ENCODE measurements at regions not wholly inside any gene's neighbourhood (a gene's known extent, or its start where the extent isn't known, plus 50 kb on each side); places are given as distances from the start of the nearest gene placed in this dataset.

DNA sequence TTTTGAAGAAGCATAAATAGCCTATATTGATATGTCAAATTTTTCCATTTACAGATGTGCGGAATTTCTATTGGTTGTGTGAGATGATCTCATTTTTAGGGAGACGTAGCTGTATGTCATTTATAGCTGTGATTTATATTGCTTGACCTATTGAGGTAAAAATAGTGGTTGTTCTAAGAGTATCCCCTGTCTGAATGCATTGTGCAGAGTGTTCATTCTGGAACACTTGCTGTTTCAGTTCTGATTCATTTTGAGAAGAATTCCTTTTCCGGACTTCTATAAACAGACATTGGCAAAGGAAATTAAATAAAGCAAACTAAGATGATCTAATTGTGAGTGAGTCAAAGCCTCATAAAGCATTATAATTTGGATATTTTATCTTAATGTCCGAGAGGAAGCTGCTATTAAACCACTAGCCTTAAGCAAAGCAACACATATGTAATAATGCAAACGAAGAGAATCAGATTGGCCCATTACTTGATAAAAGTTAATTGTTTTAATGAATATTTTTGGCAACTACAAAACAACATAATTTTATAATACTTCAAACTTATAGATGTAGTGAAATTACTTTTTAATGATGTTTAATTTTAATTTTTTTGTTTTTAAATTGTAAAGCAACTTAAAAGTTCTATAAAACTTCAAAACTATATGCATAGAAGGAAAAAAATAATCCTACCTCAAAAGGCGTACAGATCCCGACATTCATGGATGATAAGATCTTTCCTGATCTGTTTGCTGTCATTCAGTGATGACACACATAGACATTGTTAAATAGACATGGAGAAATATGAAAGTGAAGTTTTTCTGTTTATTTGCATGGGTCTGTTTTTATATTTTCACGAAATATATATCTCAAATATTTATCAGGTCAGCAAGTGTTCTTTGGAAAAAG, 942.6 kb upstream of the SLC10A2 start:
- Histone ChIP-seq H3K36me3 (ENCODE audit: insufficient read depth) (no peaks in the 10 kb centered on the region), H3K79me2 (replicated peaks; ENCODE audit: insufficient read depth) (no peaks in the 10 kb centered on the region), H3K4me1 (ENCODE audit: insufficient read depth) (peaks cover 7% of the 10 kb centered on the region; the same call in 1 of the 2 replicates), H4K20me1 (replicated peaks; ENCODE audit: insufficient read depth) (no peaks in the 10 kb centered on the region), H3K9me2 (ENCODE audit: insufficient read depth) (no peaks in the 10 kb centered on the region), H3K4me2 (no peak overlapping the region), H3K4me3 (no peak overlapping the region), H3K27ac (ENCODE audit: low read depth) (no peak overlapping the region), H2AFZ (no peak overlapping the region), H3F3A (replicated peaks; ENCODE audit: low read depth) (no peaks in the 10 kb centered on the region), H3K27me3 (ENCODE audit: insufficient read depth) (no peaks in the 10 kb centered on the region)
- H3K9me3 Mint-ChIP-seq, result no peaks in the 10 kb centered on the region
- TF ChIP-seq NANOG (IDR thresholded peaks at IDR 0.05; ENCODE audit: borderline replicate concordance) (no peak), CREB1 (CRISPR knock-in tag; IDR thresholded peaks at IDR 0.05; ENCODE audit: low read depth) (no peak), JUNB (IDR thresholded peaks at IDR 0.05; ENCODE audit: unreplicated experiment) (no peak), EZH2 (IDR thresholded peaks at IDR 0.05; ENCODE audit: low read depth, unreplicated experiment) (no peak), STAT1 (IDR thresholded peaks at IDR 0.05; ENCODE audit: unreplicated experiment) (no peak), EZH2phosphoT487 (IDR thresholded peaks at IDR 0.05; ENCODE audit: unreplicated experiment) (no peak)
- TF ChIP-seq, protein P1, sequence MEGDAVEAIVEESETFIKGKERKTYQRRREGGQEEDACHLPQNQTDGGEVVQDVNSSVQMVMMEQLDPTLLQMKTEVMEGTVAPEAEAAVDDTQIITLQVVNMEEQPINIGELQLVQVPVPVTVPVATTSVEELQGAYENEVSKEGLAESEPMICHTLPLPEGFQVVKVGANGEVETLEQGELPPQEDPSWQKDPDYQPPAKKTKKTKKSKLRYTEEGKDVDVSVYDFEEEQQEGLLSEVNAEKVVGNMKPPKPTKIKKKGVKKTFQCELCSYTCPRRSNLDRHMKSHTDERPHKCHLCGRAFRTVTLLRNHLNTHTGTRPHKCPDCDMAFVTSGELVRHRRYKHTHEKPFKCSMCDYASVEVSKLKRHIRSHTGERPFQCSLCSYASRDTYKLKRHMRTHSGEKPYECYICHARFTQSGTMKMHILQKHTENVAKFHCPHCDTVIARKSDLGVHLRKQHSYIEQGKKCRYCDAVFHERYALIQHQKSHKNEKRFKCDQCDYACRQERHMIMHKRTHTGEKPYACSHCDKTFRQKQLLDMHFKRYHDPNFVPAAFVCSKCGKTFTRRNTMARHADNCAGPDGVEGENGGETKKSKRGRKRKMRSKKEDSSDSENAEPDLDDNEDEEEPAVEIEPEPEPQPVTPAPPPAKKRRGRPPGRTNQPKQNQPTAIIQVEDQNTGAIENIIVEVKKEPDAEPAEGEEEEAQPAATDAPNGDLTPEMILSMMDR (conservative IDR thresholded peaks at IDR 0.05; ENCODE audit: low read depth in 2 of 2), result no peak
- TF ChIP-seq, protein P2, sequence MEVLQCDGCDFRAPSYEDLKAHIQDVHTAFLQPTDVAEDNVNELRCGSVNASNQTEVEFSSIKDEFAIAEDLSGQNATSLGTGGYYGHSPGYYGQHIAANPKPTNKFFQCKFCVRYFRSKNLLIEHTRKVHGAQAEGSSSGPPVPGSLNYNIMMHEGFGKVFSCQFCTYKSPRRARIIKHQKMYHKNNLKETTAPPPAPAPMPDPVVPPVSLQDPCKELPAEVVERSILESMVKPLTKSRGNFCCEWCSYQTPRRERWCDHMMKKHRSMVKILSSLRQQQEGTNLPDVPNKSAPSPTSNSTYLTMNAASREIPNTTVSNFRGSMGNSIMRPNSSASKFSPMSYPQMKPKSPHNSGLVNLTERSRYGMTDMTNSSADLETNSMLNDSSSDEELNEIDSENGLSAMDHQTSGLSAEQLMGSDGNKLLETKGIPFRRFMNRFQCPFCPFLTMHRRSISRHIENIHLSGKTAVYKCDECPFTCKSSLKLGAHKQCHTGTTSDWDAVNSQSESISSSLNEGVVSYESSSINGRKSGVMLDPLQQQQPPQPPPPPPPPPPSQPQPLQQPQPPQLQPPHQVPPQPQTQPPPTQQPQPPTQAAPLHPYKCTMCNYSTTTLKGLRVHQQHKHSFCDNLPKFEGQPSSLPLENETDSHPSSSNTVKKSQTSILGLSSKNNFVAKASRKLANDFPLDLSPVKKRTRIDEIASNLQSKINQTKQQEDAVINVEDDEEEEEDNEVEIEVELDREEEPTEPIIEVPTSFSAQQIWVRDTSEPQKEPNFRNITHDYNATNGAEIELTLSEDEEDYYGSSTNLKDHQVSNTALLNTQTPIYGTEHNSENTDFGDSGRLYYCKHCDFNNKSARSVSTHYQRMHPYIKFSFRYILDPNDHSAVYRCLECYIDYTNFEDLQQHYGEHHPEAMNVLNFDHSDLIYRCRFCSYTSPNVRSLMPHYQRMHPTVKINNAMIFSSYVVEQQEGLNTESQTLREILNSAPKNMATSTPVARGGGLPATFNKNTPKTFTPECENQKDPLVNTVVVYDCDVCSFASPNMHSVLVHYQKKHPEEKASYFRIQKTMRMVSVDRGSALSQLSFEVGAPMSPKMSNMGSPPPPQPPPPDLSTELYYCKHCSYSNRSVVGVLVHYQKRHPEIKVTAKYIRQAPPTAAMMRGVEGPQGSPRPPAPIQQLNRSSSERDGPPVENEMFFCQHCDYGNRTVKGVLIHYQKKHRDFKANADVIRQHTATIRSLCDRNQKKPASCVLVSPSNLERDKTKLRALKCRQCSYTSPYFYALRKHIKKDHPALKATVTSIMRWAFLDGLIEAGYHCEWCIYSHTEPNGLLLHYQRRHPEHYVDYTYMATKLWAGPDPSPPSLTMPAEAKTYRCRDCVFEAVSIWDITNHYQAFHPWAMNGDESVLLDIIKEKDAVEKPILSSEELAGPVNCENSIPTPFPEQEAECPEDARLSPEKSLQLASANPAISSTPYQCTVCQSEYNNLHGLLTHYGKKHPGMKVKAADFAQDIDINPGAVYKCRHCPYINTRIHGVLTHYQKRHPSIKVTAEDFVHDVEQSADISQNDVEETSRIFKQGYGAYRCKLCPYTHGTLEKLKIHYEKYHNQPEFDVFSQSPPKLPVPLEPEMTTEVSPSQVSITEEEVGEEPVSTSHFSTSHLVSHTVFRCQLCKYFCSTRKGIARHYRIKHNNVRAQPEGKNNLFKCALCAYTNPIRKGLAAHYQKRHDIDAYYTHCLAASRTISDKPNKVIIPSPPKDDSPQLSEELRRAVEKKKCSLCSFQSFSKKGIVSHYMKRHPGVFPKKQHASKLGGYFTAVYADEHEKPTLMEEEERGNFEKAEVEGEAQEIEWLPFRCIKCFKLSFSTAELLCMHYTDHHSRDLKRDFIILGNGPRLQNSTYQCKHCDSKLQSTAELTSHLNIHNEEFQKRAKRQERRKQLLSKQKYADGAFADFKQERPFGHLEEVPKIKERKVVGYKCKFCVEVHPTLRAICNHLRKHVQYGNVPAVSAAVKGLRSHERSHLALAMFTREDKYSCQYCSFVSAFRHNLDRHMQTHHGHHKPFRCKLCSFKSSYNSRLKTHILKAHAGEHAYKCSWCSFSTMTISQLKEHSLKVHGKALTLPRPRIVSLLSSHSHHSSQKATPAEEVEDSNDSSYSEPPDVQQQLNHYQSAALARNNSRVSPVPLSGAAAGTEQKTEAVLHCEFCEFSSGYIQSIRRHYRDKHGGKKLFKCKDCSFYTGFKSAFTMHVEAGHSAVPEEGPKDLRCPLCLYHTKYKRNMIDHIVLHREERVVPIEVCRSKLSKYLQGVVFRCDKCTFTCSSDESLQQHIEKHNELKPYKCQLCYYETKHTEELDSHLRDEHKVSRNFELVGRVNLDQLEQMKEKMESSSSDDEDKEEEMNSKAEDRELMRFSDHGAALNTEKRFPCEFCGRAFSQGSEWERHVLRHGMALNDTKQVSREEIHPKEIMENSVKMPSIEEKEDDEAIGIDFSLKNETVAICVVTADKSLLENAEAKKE (CRISPR knock-in tag; IDR thresholded peaks at IDR 0.05), result no peak
- TF ChIP-seq, protein P3, sequence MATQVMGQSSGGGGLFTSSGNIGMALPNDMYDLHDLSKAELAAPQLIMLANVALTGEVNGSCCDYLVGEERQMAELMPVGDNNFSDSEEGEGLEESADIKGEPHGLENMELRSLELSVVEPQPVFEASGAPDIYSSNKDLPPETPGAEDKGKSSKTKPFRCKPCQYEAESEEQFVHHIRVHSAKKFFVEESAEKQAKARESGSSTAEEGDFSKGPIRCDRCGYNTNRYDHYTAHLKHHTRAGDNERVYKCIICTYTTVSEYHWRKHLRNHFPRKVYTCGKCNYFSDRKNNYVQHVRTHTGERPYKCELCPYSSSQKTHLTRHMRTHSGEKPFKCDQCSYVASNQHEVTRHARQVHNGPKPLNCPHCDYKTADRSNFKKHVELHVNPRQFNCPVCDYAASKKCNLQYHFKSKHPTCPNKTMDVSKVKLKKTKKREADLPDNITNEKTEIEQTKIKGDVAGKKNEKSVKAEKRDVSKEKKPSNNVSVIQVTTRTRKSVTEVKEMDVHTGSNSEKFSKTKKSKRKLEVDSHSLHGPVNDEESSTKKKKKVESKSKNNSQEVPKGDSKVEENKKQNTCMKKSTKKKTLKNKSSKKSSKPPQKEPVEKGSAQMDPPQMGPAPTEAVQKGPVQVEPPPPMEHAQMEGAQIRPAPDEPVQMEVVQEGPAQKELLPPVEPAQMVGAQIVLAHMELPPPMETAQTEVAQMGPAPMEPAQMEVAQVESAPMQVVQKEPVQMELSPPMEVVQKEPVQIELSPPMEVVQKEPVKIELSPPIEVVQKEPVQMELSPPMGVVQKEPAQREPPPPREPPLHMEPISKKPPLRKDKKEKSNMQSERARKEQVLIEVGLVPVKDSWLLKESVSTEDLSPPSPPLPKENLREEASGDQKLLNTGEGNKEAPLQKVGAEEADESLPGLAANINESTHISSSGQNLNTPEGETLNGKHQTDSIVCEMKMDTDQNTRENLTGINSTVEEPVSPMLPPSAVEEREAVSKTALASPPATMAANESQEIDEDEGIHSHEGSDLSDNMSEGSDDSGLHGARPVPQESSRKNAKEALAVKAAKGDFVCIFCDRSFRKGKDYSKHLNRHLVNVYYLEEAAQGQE (IDR thresholded peaks at IDR 0.05; ENCODE audit: unreplicated experiment), result no peak
- H3K27ac Mint-ChIP-seq, result no peak overlapping the region
- no peaks in the 10 kb centered on the region for H3K36me3 Mint-ChIP-seq (ENCODE audit: low read depth)
- ATAC-seq (no peak), DNase-seq (ENCODE audit: low spot score) (no peak)
- peaks cover 3% of the 10 kb centered on the region for H3K27me3 Mint-ChIP-seq (ENCODE audit: insufficient read depth, low read depth, poor library complexity)
- peaks cover 13% of the 10 kb centered on the region for H3K4me1 Mint-ChIP-seq
- H3K4me3 Mint-ChIP-seq, result no peak overlapping the region

Measured in GM23338 (cell line).